ENCODE measurements at regions not wholly inside any gene's neighbourhood (a gene's known extent, or its start where the extent isn't known, plus 50 kb on each side); places are given as distances from the start of the nearest gene placed in this dataset.

DNA sequence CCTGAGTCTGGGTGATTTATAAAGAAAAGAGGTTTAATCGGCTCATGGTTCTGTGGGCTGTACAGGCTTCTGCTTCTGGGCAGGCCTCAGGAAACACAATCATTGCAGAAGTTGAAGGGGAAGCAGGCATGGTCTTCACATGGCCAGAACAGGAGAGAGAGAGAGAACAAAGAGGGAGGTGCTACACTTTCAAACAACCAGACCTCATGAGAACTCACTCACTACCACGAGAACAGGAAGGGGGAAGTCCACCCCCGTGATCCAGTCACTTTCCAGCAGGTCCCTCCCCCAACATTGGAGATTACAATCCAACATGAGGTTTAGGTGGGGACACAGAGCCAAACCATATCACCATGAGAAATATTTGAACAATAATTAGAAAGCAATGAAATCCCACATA, 222.9 kb downstream of the FAM72C start:
- Histone ChIP-seq H3K36me3 (ENCODE audit: insufficient read depth, low read length) (no peaks in the 10 kb centered on the region), H2AFZ (ENCODE audit: low read depth, low read length) (no peak overlapping the region), H3K27me3 (ENCODE audit: insufficient read depth, low read depth, low read length) (no peaks in the 10 kb centered on the region), H4K20me1 (ENCODE audit: insufficient read depth) (no peaks in the 10 kb centered on the region), H3K9me3 (ENCODE audit: low read length) (no peaks in the 10 kb centered on the region), H3K27ac (ENCODE audit: low read length) (no peak overlapping the region), H3K4me2 (ENCODE audit: low read length) (no peak overlapping the region), H3K79me2 (replicated peaks; ENCODE audit: insufficient read depth, low read length) (no peaks in the 10 kb centered on the region), H3K9me2 (ENCODE audit: insufficient read depth, low read length) (no peaks in the 10 kb centered on the region), H3K9ac (ENCODE audit: low read length) (no peak overlapping the region), H3K4me3 (ENCODE audit: low read length) (no peak overlapping the region), H3F3A (ENCODE audit: insufficient read depth, low read length, poor library complexity, severe bottlenecking) (no peaks in the 10 kb centered on the region)
- TF ChIP-seq POLR2AphosphoS5 (IDR thresholded peaks at IDR 0.05) (no peak), RAD21 (conservative IDR thresholded peaks at IDR 0.05) (no peak)
- TF ChIP-seq, protein P1, sequence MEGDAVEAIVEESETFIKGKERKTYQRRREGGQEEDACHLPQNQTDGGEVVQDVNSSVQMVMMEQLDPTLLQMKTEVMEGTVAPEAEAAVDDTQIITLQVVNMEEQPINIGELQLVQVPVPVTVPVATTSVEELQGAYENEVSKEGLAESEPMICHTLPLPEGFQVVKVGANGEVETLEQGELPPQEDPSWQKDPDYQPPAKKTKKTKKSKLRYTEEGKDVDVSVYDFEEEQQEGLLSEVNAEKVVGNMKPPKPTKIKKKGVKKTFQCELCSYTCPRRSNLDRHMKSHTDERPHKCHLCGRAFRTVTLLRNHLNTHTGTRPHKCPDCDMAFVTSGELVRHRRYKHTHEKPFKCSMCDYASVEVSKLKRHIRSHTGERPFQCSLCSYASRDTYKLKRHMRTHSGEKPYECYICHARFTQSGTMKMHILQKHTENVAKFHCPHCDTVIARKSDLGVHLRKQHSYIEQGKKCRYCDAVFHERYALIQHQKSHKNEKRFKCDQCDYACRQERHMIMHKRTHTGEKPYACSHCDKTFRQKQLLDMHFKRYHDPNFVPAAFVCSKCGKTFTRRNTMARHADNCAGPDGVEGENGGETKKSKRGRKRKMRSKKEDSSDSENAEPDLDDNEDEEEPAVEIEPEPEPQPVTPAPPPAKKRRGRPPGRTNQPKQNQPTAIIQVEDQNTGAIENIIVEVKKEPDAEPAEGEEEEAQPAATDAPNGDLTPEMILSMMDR (IDR thresholded peaks at IDR 0.05; ENCODE audit: poor library complexity, severe bottlenecking) = no peak
- TF ChIP-seq, protein P2, sequence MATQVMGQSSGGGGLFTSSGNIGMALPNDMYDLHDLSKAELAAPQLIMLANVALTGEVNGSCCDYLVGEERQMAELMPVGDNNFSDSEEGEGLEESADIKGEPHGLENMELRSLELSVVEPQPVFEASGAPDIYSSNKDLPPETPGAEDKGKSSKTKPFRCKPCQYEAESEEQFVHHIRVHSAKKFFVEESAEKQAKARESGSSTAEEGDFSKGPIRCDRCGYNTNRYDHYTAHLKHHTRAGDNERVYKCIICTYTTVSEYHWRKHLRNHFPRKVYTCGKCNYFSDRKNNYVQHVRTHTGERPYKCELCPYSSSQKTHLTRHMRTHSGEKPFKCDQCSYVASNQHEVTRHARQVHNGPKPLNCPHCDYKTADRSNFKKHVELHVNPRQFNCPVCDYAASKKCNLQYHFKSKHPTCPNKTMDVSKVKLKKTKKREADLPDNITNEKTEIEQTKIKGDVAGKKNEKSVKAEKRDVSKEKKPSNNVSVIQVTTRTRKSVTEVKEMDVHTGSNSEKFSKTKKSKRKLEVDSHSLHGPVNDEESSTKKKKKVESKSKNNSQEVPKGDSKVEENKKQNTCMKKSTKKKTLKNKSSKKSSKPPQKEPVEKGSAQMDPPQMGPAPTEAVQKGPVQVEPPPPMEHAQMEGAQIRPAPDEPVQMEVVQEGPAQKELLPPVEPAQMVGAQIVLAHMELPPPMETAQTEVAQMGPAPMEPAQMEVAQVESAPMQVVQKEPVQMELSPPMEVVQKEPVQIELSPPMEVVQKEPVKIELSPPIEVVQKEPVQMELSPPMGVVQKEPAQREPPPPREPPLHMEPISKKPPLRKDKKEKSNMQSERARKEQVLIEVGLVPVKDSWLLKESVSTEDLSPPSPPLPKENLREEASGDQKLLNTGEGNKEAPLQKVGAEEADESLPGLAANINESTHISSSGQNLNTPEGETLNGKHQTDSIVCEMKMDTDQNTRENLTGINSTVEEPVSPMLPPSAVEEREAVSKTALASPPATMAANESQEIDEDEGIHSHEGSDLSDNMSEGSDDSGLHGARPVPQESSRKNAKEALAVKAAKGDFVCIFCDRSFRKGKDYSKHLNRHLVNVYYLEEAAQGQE (IDR thresholded peaks at IDR 0.05; ENCODE audit: borderline replicate concordance) = no peak

- Histone ChIP-seq H3K27ac (ENCODE audit: low read length) (no peak overlapping the region), H3K27me3 (ENCODE audit: insufficient read depth, low read depth, low read length) (no peaks in the 10 kb centered on the region), H3K79me2 (replicated peaks; ENCODE audit: insufficient read depth, low read length) (no peaks in the 10 kb centered on the region), H3K4me2 (ENCODE audit: low read length) (no peak overlapping the region), H2AFZ (ENCODE audit: low read depth, low read length) (no peak overlapping the region), H3K9ac (ENCODE audit: low read length) (no peak overlapping the region), H3K9me3 (ENCODE audit: low read length) (no peaks in the 10 kb centered on the region), H3F3A (ENCODE audit: insufficient read depth, low read length, poor library complexity, severe bottlenecking) (no peaks in the 10 kb centered on the region), H3K4me3 (ENCODE audit: low read length) (no peak overlapping the region), H4K20me1 (ENCODE audit: insufficient read depth) (no peaks in the 10 kb centered on the region), H3K9me2 (ENCODE audit: insufficient read depth, low read length) (no peaks in the 10 kb centered on the region), H3K36me3 (ENCODE audit: insufficient read depth, low read length) (no peaks in the 10 kb centered on the region)
- TF ChIP-seq TAF1 (IDR thresholded peaks at IDR 0.05; ENCODE audit: low read depth) = no peak
- TF ChIP-seq RAD21 (conservative IDR thresholded peaks at IDR 0.05) = no peak
- TF ChIP-seq, protein P1 (IDR thresholded peaks at IDR 0.05; ENCODE audit: poor library complexity, severe bottlenecking) = no peak
- no peak for TF ChIP-seq MXI1 (conservative IDR thresholded peaks at IDR 0.05; ENCODE audit: poor library complexity, severe bottlenecking)
- no peak for TF ChIP-seq SMC3 (conservative IDR thresholded peaks at IDR 0.05; ENCODE audit: poor library complexity)
- no peak for TF ChIP-seq POLR2AphosphoS5 (IDR thresholded peaks at IDR 0.05)
- no peak for TF ChIP-seq EP300 (conservative IDR thresholded peaks at IDR 0.05; ENCODE audit: poor library complexity, severe bottlenecking)
- TF ChIP-seq, protein P2 (IDR thresholded peaks at IDR 0.05; ENCODE audit: borderline replicate concordance) = no peak
- no peak for TF ChIP-seq EZH2 (IDR thresholded peaks at IDR 0.05; ENCODE audit: borderline replicate concordance, insufficient read depth, low read length, poor library complexity, severe bottlenecking)
These were observed 235.2 kb downstream of the FAM72C start for GRCh38 chr1:143736562-143736961.

Data from neural cell (in vitro differentiated cells).